ENCODE measurements at regions not wholly inside any gene's neighbourhood (a gene's known extent, or its start where the extent isn't known, plus 50 kb on each side); places are given as distances from the start of the nearest gene placed in this dataset.

DNA sequence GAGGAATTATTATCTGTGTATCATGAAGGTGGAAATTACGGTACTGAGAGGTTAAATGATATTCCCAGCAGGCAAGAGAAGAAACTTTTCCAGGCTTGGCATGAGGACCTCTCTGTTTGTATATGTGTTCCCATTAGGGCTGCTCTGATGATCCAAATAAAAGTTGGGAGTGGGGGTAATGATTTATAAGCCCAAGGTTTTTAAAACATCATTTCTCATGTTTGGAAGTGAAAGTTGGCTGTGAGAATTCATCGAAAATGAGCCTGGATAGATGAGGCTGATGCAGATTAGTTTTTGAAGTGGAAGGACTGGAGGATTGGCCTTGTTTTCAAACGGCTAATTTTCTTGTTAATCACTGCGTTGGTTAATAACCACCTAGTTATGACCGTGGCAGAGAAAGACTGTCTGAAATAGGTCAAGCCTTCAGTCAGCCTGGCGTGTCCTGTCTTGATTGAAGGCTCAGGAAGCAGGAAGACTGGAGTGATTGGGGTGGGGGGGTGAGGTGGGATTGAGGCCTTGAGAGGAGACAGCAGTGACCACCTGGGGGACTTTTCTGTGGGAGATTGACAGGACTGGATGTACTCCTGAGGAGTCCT, 391.0 kb upstream of the WWC1 start:
- TF ChIP-seq, protein P1, sequence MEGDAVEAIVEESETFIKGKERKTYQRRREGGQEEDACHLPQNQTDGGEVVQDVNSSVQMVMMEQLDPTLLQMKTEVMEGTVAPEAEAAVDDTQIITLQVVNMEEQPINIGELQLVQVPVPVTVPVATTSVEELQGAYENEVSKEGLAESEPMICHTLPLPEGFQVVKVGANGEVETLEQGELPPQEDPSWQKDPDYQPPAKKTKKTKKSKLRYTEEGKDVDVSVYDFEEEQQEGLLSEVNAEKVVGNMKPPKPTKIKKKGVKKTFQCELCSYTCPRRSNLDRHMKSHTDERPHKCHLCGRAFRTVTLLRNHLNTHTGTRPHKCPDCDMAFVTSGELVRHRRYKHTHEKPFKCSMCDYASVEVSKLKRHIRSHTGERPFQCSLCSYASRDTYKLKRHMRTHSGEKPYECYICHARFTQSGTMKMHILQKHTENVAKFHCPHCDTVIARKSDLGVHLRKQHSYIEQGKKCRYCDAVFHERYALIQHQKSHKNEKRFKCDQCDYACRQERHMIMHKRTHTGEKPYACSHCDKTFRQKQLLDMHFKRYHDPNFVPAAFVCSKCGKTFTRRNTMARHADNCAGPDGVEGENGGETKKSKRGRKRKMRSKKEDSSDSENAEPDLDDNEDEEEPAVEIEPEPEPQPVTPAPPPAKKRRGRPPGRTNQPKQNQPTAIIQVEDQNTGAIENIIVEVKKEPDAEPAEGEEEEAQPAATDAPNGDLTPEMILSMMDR (IDR thresholded peaks at IDR 0.05; ENCODE audit: poor library complexity): no peak
- no peak for TF ChIP-seq EZH2phosphoT487 (IDR thresholded peaks at IDR 0.05; ENCODE audit: low read depth, severe bottlenecking, unreplicated experiment)

All from hepatocyte (in vitro differentiated cells).